NCI-H1417 (cell line): ENCODE measurements at regions not wholly inside any gene's neighbourhood (a gene's known extent, or its start where the extent isn't known, plus 50 kb on each side); places are given as distances from the start of the nearest gene placed in this dataset.
"Not testable (repeated sequence)": the region's sequence is repeated elsewhere in the genome, so short reads cannot be mapped to it uniquely, and the experiment has no call there.

ENCODE experiments used
- DNase-seq, 3 experiments: peaks; one replicate each; lab custom pipeline; 2025; lab: John Stamatoyannopoulos, UW

DNA sequence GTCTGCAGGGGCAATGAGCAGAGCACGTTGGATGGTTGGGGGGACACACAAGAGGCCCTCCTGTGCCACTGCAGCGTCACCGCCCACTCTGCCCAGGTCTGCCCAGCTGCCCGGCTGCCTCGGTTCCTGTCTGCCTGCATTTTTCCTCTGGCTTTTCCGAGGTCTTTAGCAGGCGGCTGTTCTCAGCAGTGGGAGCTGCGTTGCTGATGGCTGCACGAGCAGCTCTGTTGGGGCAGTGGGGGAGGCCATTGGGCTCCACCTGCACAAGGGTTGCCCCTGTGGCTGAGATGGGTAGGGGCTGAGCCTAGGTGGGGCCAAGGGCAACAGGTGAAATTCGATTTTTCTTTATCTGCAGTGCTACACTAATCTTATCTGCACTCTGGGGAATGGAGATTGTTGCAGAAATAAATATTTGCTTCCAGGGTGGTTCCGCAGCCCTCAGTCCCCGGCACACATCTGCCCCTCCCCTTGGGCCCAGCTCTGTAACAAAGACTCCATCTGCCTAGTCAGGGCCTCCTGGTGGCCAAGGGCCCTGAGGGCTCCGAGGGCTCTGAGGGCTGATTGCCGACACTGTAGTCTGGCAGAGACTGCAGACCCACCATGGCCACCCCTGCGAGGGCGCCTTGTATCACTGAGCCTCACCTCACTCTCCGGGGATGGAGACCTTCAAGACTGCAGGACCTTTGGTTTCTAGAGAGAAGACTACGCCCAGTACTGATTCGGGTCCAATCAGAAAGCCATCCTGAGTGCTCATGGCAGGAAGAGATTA, 141.7 kb upstream of the SHH start:
- peak in 2 of 3 experiments; percentile 19 to 37 for DNase-seq

DNA sequence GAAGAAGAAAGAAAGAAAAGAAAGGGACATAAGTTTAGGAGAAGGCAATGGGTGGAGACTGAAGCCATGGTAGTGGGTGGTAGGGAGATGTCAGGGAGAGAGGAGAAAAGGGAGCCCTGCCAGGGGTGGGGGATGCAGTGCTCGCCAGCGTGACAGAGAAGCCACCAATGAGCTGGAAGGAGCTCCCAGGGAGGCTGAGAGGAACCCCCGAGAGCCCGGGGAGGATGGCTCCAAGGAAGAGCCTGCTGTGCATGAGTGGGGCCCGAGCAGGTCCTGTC, 141.2 kb upstream of the SHH start:
- no peak for DNase-seq

GRCh38 chr7:155951554-155952158, 139.4 kb upstream of the SHH start:
- DNase-seq = no peak

DNA sequence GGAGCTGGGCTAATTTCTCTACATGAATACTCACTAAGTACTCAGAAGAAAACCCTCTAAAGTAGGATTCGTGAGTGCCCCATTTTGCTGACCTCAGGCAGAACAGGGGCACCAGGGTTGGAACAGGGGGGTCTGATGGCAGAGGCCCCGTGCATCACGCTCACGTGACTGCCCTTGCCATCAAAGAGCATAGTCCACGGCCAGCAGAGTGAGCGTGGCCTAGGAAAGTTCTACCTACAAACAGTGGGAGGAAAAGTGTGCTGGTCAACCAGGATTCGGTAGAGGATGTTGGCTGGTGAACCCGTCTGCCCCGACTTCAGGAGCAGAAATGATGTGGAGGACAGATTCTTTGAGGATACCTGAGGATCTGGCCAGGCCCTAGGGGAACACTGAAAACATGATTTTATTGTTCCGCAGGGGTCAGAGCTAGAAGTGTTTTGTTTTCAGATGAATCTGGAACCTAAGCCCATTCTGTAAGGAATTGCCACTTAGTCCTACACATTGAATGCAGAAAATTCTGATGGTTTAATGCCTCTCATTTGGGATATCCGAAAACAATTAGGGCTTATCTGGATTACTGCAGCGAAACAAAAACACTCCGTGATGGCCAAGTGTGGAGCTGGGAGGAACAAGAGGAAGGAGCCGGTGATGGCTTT, 138.8 kb upstream of the SHH start:
- no peak for DNase-seq

DNA sequence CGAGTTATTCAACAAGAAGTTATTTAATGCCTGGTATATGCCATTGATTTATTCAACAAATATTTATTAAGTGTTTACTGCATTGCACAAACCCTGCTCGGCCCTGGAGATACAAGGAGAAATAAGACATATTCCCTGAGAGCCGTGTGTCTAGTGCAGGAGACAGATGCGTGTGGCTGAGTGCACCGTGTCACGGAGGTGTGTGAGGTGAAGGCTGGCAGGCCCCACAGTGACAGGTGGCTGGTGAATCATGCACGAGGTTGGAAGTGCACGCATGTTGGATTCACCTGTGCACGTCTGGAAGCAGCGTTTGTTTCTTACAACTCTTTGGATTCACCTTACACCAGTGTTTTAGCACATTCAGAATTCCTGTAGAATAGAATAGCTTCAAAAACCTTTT, 136.6 kb upstream of the SHH start:
- no peak for DNase-seq

DNA sequence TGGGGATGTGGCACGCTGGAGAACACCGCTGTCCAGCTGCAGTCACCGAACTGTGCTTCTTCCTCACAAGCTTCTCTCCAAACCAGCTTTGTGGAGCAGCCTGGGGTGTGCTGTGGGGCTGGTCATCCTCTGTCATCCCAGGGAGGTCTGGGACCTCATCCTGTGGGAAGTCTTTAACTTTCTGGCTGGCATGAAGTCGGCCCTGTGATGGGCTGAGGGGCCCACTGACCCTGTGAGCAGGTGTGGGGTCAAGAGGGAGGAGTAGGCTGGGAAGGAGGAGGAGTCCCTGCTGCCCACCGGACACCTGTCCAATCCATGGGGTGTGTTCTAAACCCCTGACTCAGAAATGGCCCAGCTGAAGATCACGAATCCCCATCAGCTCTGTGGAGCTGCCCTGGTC, 136.2 kb upstream of the SHH start:
- DNase-seq = no peak

GRCh38 chr7:155947051-155947450, 134.8 kb upstream of the SHH start:
- no peak for DNase-seq

- DNase-seq = no peak
Observed at GRCh38 chr7:155945670-155946325, 133.5 kb upstream of the SHH start.

- DNase-seq = no peak
Observed at GRCh38 chr7:155944901-155945300, 132.6 kb upstream of the SHH start.

GRCh38 chr7:155943251-155943899, 131.1 kb upstream of the SHH start:
- no peak for DNase-seq

DNA sequence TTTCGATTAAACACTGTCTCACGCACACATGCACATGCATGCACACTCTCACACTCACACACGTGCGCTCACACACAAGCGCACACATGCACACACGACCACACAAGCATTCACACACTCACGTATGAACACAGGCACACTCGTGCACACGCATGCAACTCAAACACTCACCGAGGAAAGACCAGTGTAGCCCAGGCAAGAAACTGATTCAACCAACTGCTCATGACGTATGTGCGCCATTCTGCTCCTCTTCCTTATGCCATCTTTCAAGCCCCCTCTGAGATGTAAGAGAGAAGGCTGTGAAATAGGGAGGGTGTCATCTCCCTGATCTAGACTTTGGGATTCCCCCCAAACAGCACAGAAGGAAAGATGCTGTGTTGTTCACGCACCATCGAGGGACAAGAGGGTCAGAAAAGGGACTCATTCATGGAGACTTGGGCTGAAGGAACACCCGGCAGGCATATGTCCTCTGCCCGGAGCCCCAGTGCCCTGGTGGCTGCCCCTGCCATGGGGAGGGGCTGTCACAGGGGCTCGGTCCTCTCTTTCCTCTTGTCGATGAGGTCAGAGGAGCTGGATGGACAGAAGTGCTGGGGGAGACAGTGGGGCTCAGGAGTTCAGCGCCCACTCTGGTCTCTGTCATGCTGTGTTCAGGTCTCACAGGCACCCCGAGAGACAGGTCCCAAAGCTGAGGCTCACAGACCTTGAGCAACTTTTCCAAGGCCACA, 130.1 kb upstream of the SHH start:
- DNase-seq = no peak

DNA sequence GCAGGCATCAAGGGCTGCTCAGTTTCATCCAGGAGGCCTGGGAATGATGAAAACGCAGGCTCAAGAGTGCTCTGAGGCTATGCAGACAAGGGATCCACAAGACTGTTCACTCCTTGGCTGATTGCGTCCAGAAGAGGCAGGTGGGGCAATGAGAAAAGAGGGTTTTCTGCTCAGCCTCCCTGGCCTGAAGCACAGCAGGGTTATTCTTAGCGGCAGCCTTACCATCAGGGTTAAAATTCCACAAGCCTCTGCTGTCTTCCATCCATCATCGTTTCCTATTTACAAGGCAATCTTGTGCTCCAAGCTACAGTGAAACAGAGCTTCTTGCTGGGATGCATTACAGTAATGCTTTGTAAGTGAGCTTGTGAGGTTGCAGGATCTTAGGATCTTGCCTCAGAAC, 129.4 kb upstream of the SHH start:
- DNase-seq = peak in 1 of 3 experiments; percentile 80

DNA sequence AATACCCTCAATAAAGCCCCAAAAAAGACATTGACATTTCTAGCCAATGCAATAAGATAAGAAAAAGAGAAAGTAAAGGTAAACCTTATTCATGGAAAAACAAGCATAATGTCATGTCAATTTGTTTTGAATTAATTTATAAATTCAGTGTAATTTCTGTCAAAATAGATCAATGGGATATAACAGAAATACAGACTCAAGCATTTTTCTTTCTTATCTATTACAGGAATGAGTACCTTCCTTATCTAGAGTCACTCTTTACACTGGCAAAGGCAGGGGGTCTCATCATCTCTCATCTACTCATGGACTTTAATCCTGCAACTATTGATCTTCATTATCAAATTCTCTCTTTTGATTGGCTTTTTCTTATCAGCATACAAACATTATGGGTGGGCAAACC, 127.1 kb upstream of the SHH start:
- DNase-seq = no peak

GRCh38 chr7:155938129-155938528, 125.9 kb upstream of the SHH start:
- no peak for DNase-seq

DNA sequence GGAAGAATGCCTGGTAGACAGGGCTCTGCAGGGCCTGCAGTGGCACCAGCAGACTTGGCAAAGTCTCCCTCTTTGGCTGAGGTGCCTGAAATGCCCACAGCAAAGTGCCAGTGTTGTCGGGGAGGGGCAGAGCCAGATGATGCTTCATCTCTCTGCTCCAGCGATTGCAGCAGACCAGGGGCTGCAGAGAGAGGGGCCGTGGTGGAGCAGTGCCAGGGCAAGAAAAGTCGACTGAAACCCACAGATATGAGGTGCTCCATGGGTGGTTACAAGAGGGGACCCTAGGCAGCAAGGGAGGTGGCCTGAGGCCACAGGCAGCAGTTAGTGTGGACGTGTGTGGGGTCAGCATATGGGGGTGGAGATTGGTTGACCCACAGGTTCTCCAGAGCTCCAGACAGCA, 123.5 kb upstream of the SHH start:
- no peak for DNase-seq

GRCh38 chr7:155935005-155935557, 122.8 kb upstream of the SHH start:
- DNase-seq = peak in 1 of 3 experiments; percentile 10

DNA sequence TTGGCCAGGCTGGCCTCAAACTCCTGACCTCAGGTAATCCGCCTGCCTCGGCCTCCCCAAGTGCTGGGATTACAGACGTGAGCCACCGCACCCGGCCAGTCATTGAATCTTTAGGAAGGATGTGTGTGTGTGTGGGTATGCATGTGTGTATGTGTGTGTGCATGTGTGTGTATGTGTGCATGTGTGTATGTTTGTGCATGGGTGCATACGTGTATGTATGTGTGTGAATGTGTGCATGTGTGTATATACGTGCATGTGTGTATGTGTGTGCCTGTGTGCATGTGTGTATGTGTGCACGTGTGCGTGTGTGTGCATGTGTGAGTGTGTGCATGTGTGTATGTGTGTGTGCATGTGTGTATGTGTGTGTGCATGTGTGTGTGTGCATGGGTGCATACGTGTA, 120.1 kb upstream of the SHH start:
- DNase-seq = not testable (repeated sequence)

DNA sequence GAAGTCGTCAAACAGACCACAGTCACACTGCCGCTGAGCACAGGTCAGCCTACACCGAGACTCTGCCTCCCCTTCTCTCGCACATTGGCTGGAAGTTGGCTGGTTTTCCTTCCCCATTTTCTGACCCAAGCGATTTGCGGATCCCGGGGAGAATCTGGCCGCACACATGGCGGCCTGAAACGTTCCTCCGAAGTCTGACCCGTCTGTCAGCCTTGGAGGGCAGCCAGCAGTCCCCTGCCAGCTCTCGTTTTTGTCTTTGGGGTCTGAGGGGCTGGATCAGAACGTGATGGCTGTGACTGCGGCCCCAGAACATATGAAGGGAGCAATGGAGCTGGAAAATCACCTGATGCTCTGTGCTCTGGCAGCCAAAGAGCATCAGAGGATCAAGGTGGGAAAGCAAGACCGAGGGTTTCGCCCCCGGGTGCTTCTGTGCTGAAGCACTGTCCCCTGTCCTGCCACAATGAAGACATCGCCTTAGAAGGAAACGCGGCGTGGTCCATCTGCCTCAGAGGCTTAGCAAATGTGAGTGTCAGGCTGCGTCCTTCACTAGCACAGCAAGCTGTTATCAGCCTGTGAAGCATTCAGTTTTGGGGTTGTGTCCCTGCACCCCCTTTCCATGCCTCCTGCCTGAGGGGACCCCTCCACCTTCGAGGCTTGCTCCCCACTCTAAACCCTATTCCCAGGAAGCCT, 119.3 kb upstream of the SHH start:
- DNase-seq = no peak

GRCh38 chr7:155930527-155930926, 118.3 kb upstream of the SHH start:
- DNase-seq = no peak

DNA sequence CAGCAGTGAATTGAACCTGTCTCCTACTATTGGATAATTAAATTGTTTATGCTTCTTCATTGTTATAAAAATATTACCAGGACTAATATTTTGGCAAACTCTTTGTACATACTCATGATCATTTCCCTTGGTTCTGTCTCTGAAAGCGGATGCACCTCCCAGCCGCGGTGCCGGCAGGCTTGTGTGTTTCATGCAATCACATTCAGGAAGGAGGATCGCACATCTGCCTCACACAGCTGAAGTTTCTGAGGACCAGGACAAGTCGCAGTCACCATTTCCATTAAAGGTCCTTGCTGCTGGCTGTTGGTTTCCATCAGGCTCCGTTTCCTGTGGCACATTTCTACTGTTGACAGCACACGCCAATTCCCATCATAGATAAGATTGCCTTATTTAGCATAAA, 117.8 kb upstream of the SHH start:
- DNase-seq = no peak

DNA sequence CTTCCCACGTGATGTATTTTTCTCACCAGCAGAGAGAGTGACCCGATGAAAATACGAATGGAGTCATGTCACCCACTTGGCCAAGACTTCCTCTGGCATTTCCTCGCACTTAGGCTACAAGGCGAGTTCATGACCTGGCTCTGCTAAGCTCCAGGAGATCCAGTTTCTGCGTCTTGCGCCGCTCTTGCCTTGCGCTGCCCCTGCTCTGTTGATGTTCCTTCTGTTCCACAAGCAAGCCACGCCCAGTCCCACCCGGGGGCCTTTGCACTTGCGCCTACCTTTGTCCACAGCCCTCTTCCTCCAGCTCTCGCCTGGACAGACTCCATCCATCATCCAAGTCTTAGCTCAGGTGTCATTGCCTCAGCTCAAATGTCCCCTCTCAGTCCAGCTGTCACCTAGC, 116.3 kb upstream of the SHH start:
- DNase-seq = no peak
